ENCODE measurements at regions not wholly inside any gene's neighbourhood (a gene's known extent, or its start where the extent isn't known, plus 50 kb on each side); places are given as distances from the start of the nearest gene placed in this dataset.
"Not testable (repeated sequence)": the region's sequence is repeated elsewhere in the genome, so short reads cannot be mapped to it uniquely, and the experiment has no call there.

DNA sequence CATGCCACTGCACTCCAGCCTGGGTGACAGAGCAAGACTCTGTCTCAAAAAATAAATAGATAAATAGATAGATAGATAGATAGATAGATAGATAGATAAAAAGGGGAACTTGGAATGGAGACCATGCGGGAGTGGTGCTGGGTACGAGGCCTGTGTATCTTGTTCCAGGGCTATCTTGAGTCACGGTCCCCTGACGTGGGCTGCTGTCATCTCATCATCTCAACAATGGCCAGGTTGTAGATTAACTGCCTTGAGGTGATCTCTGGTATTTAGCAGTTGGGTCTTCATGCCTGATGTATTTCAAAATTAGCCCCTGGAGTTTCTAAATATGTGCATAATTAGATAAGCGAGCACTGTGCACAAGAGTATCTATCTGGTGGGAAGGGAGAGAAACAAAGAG lies 212.1 kb downstream of the CDRT15L2 start:
- ChIA-PET POLR2A (no interaction called here), CTCF (ENCODE audit: low intra/inter-chr PET ratio) (no interaction called here)
- ATAC-seq (no peak), FAIRE-seq (no peak), DNase-seq (ENCODE audit: extremely low read depth in 1 of 4, low spot score in 3 of 4) (no peak)
- in situ Hi-C loops (cut with MboI) = no loop called here
- Histone ChIP-seq H3K27me3 (ENCODE audit: control insufficient read depth in 2 of 2, insufficient read depth in 2 of 2, low read length in 2 of 2) (no peaks in the 10 kb centered on the region; a peak in 1 of 5 replicates), H3K27ac (ENCODE audit: extremely low read depth, low read depth, low read length) (no peak overlapping the region), H3K4me3 (no peak overlapping the region), H3K4me2 (ENCODE audit: insufficient read depth, low read length) (no peak overlapping the region), H3K79me2 (ENCODE audit: control insufficient read depth, insufficient read depth, low read length) (no peaks in the 10 kb centered on the region), H3K9ac (ENCODE audit: insufficient read depth in 1 of 2, low read depth in 2 of 2, low read length in 2 of 2) (no peak overlapping the region), H4K20me1 (replicated peaks; ENCODE audit: control insufficient read depth, insufficient read depth, low read length) (no peaks in the 10 kb centered on the region), H3K9me3 (replicated peaks; ENCODE audit: control insufficient read depth, insufficient read depth, low read depth, low read length) (no peaks in the 10 kb centered on the region), H2AFZ (ENCODE audit: low read depth, low read length) (no peak overlapping the region), H3K36me3 (ENCODE audit: control insufficient read depth, insufficient read depth, low read length) (no peaks in the 10 kb centered on the region), H3K9me1 (ENCODE audit: control insufficient read depth, insufficient read depth, low read length) (no peaks in the 10 kb centered on the region), H3K4me1 (replicated peaks in 1 of 2; ENCODE audit: control insufficient read depth in 2 of 2, insufficient read depth in 2 of 2, low read length in 2 of 2) (no peaks in the 10 kb centered on the region)
- TF ChIP-seq NCOA6 (IDR thresholded peaks at IDR 0.05) = no peak
- peak; percentile 53 for TF ChIP-seq DACH1 (IDR thresholded peaks at IDR 0.05; ENCODE audit: partially characterized antibody)
- 7% methylated on average over 4 of the region's 5 CpGs for WGBS (ENCODE audit: insufficient coverage, low coverage, missing lambda C conversion rate)
- BruUV-seq (replicated peaks) = no TSS peak
- intact Hi-C loops (cut with micrococcal nuclease) = no loop called here

GRCh38 chr17:20794532-20794931 lies 215.0 kb downstream of the CDRT15L2 start:
- in situ Hi-C loops (cut with MboI); H3K36me3 ChIP-seq (ENCODE audit: control insufficient read depth, insufficient read depth, low read length): not testable (repeated sequence)

More at GRCh38 chr17:20794532-20794931, 215.0 kb downstream of the CDRT15L2 start:
- BruUV-seq (replicated peaks); intact Hi-C loops (cut with micrococcal nuclease); H3K9me3 ChIP-seq (replicated peaks; ENCODE audit: control insufficient read depth, insufficient read depth, low read depth, low read length); H2AFZ ChIP-seq (ENCODE audit: low read depth, low read length); FAIRE-seq; H4K20me1 ChIP-seq (replicated peaks; ENCODE audit: control insufficient read depth, insufficient read depth, low read length); H3K4me2 ChIP-seq (ENCODE audit: insufficient read depth, low read length); H3K27me3 ChIP-seq (ENCODE audit: control insufficient read depth in 2 of 2, insufficient read depth in 2 of 2, low read length in 2 of 2); H3K9me1 ChIP-seq (ENCODE audit: control insufficient read depth, insufficient read depth, low read length); H3K27ac ChIP-seq (ENCODE audit: extremely low read depth, low read depth, low read length); CTCF ChIA-PET (ENCODE audit: low intra/inter-chr PET ratio); POLR2A ChIA-PET; H3K4me1 ChIP-seq (replicated peaks in 1 of 2; ENCODE audit: control insufficient read depth in 2 of 2, insufficient read depth in 2 of 2, low read length in 2 of 2); H3K9ac ChIP-seq (ENCODE audit: insufficient read depth in 1 of 2, low read depth in 2 of 2, low read length in 2 of 2); H3K79me2 ChIP-seq (ENCODE audit: control insufficient read depth, insufficient read depth, low read length); DNase-seq (ENCODE audit: extremely low read depth in 1 of 4, low spot score in 3 of 4); H3K4me3 ChIP-seq; ATAC-seq: not testable (repeated sequence)
- WGBS (ENCODE audit: insufficient coverage, low coverage, missing lambda C conversion rate) = 0% methylated on average over 6 of the region's 6 CpGs
